Mesenchymal stem cell (in vitro differentiated cells and primary cell): ENCODE measurements at regions not wholly inside any gene's neighbourhood (a gene's known extent, or its start where the extent isn't known, plus 50 kb on each side); places are given as distances from the start of the nearest gene placed in this dataset.

Experiments used
- DNase-seq: peaks from one replicate; pipeline ENCODE4 v3.0.0-alpha.2; 2013
- H2AFZ ChIP-seq: one replicate; pipeline ENCODE4 v1.6.1; 2013; ENCODE audit warnings: low read depth, mild to moderate bottlenecking, control low read depth, inconsistent platforms, low read length, moderate library complexity
- H2AK5ac ChIP-seq: 2 replicates; pipeline ENCODE4 v1.6.1; 2013; ENCODE audit warnings: low read length, moderate library complexity, mild to moderate bottlenecking, inconsistent platforms; ENCODE audit not compliant: severe bottlenecking
- H2BK120ac ChIP-seq: one replicate; pipeline ENCODE4 v1.6.1; 2013; ENCODE audit warnings: low read depth, mild to moderate bottlenecking, inconsistent platforms, low read length, moderate library complexity
- H2BK12ac ChIP-seq, 2 experiments: one replicate each; pipeline ENCODE4 v1.6.1; 2013; ENCODE audit warnings: inconsistent platforms in 2 of 2, low read length in 2 of 2, mild to moderate bottlenecking in 2 of 2, moderate library complexity in 2 of 2, control low read depth in 1 of 2
- H2BK15ac ChIP-seq: one replicate; pipeline ENCODE4 v1.6.1; 2013; ENCODE audit warnings: mild to moderate bottlenecking, low read depth, inconsistent platforms; ENCODE audit not compliant: poor library complexity, severe bottlenecking
- H2BK5ac ChIP-seq: 2 replicates; pipeline ENCODE4 v1.6.1; 2013; ENCODE audit warnings: low read depth, mild to moderate bottlenecking, low read length, control low read depth, inconsistent platforms; ENCODE audit not compliant: poor library complexity, severe bottlenecking
- H3K14ac ChIP-seq, 2 experiments: one replicate each; pipeline ENCODE4 v1.6.1; 2013; ENCODE audit warnings: inconsistent platforms in 2 of 2, low read length in 2 of 2, control low read depth in 1 of 2, mild to moderate bottlenecking in 1 of 2, moderate library complexity in 1 of 2
- H3K18ac ChIP-seq, 2 experiments: one replicate each; pipeline ENCODE4 v1.6.1; 2013; ENCODE audit warnings: inconsistent platforms in 2 of 2, low read length in 2 of 2, control low read depth in 1 of 2, low read depth in 1 of 2, mild to moderate bottlenecking in 1 of 2
- H3K23ac ChIP-seq, 2 experiments: one replicate each; pipeline ENCODE4 v1.6.1; 2013; ENCODE audit warnings: inconsistent platforms in 2 of 2, low read length in 2 of 2, mild to moderate bottlenecking in 2 of 2, moderate library complexity in 2 of 2, control low read depth in 1 of 2
- H3K27ac ChIP-seq: 2 replicates; pipeline ENCODE4 v1.5.1; 2013; ENCODE audit warnings: mild to moderate bottlenecking, moderate library complexity, low read length, control low read depth, inconsistent platforms; ENCODE audit not compliant: poor library complexity, severe bottlenecking
- H3K27me3 ChIP-seq, 2 experiments: 2 replicates each; pipeline versions ENCODE4 v1.6.1 to v1.7.0; 2013; ENCODE audit warnings: low read length in 2 of 2, mild to moderate bottlenecking in 2 of 2, moderate library complexity in 2 of 2, control low read depth in 1 of 2, inconsistent platforms in 1 of 2; ENCODE audit not compliant: control insufficient read depth in 1 of 2, insufficient read depth in 1 of 2
- H3K36me3 ChIP-seq, 2 experiments: 2 replicates each; pipeline versions ENCODE4 v1.6.1 to v1.7.0; 2013; ENCODE audit warnings: low read length in 2 of 2, control low read depth in 1 of 2, inconsistent platforms in 1 of 2, low read depth in 1 of 2, mild to moderate bottlenecking in 1 of 2; ENCODE audit not compliant: insufficient read depth in 2 of 2, control insufficient read depth in 1 of 2
- H3K4ac ChIP-seq, 2 experiments: one replicate each; pipeline ENCODE4 v1.6.1; 2013; ENCODE audit warnings: inconsistent platforms in 2 of 2, low read length in 2 of 2, mild to moderate bottlenecking in 2 of 2, moderate library complexity in 2 of 2, control low read depth in 1 of 2, low read depth in 1 of 2
- H3K4me1 ChIP-seq: 2 replicates; pipeline ENCODE4 v1.6.1; 2013; ENCODE audit warnings: low read depth, low read length, control low read depth; ENCODE audit not compliant: control insufficient read depth, insufficient read depth
- H3K4me2 ChIP-seq: 2 replicates; pipeline ENCODE4 v1.6.1; 2013; ENCODE audit warnings: low read length, mild to moderate bottlenecking, inconsistent platforms; ENCODE audit not compliant: poor library complexity, severe bottlenecking
- H3K4me3 ChIP-seq, 2 experiments: 2 replicates each; pipeline versions ENCODE4 v1.5.1 to v1.7.0; 2013; ENCODE audit warnings: low read length in 2 of 2, mild to moderate bottlenecking in 2 of 2, control low read depth in 1 of 2, low read depth in 1 of 2; ENCODE audit not compliant: insufficient read depth in 1 of 2
- H3K79me1 ChIP-seq: replicated peaks from 2 replicates; pipeline ENCODE4 v1.6.1; 2013; ENCODE audit warnings: mild to moderate bottlenecking, control low read depth, low read length, inconsistent platforms; ENCODE audit not compliant: poor library complexity, severe bottlenecking
- H3K9ac ChIP-seq: 2 replicates; pipeline ENCODE4 v1.7.0; 2013; ENCODE audit warnings: mild to moderate bottlenecking, low read length, moderate library complexity
- H3K9me3 ChIP-seq: 2 replicates; pipeline ENCODE4 v1.7.0; 2013; ENCODE audit warnings: mild to moderate bottlenecking, low read length; ENCODE audit not compliant: control insufficient read depth
- H4K8ac ChIP-seq: one replicate; pipeline ENCODE4 v1.6.1; 2013; ENCODE audit warnings: inconsistent platforms, mild to moderate bottlenecking, low read length, moderate library complexity
- H4K91ac ChIP-seq: one replicate; pipeline ENCODE4 v1.6.1; 2013; ENCODE audit warnings: mild to moderate bottlenecking, low read length, inconsistent platforms
- WGBS: methylation state at CpG from one replicate; pipeline ENCODE4 v1.1.7; 2013; ENCODE audit warnings: mixed read lengths; 5-methylcytosine and 5-hydroxymethylcytosine counted together

GRCh38 chr1:219989766-219990165 is 56.5 kb downstream of the EPRS1 start:
- H3K4ac ChIP-seq: no peak overlapping the region
- H3K79me1 ChIP-seq: peaks cover 8% of the 10 kb centered on the region
- no peak overlapping the region for H2BK15ac ChIP-seq
- no peak for DNase-seq
- 90% methylated on average over 2 of the region's 4 CpGs for WGBS
- H3K4me1 ChIP-seq: peaks cover 3% of the 10 kb centered on the region
- no peak overlapping the region for H4K8ac ChIP-seq
- no peak overlapping the region for H3K18ac ChIP-seq
- H2AK5ac ChIP-seq: no peak overlapping the region
- H2BK120ac ChIP-seq: no peak overlapping the region
- H2BK12ac ChIP-seq: no peak overlapping the region
- no peak overlapping the region for H3K23ac ChIP-seq
- no peak overlapping the region for H3K4me3 ChIP-seq
- H3K4me2 ChIP-seq: no peak overlapping the region
- no peak overlapping the region for H3K9ac ChIP-seq
- H3K14ac ChIP-seq: no peak overlapping the region
- H4K91ac ChIP-seq: no peak overlapping the region
- no peak overlapping the region for H3K27ac ChIP-seq
- no peaks in the 10 kb centered on the region for H3K27me3 ChIP-seq
- H3K36me3 ChIP-seq: peaks cover 4 to 61% of the 10 kb centered on the region in 2 experiments
- H3K9me3 ChIP-seq: no peaks in the 10 kb centered on the region
- H2AFZ ChIP-seq: no peak overlapping the region
- H2BK5ac ChIP-seq: no peak overlapping the region

- Histone ChIP-seq H3K4me1 (no peaks in the 10 kb centered on the region), H2AK5ac (no peak overlapping the region), H3K9me3 (no peaks in the 10 kb centered on the region), H3K79me1 (peaks cover 10% of the 10 kb centered on the region), H2BK120ac (no peak overlapping the region), H2BK15ac (no peak overlapping the region), H3K9ac (no peak overlapping the region), H4K8ac (no peak overlapping the region), H3K4me3 (no peak overlapping the region), H3K36me3 (peaks cover 6 to 66% of the 10 kb centered on the region in 2 experiments), H2BK5ac (no peak overlapping the region), H2AFZ (no peak overlapping the region), H3K4ac (no peak overlapping the region), H3K4me2 (no peak overlapping the region), H3K27me3 (no peaks in the 10 kb centered on the region), H2BK12ac (no peak overlapping the region), H3K14ac (no peak overlapping the region), H4K91ac (no peak overlapping the region), H3K27ac (no peak overlapping the region), H3K23ac (no peak overlapping the region), H3K18ac (no peak overlapping the region)
- no peak for DNase-seq
These were observed 57.5 kb downstream of the EPRS1 start for GRCh38 chr1:219988818-219989217.

DNA sequence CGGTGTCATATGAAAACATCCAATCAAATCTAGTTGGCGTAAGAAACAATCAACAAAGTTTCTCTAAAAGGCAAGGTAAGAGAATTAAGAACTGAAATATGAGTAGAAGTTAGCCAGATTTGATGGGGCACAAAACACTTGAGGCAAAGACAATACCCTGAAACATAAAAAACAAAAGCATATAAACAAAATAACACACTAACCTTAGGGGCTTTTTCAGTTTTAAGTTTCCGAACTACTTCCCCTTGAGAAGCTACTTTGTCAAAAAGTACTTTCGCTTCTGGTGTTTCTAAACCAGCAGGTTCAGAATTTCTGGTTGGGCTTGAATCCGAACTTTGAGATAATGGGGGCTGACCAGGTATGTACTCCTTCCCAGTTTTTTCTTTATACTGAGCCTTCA is 57.9 kb downstream of the EPRS1 start:
- peaks cover 6 to 69% of the 10 kb centered on the region in 2 experiments for H3K36me3 ChIP-seq
- H3K4me3 ChIP-seq: no peak overlapping the region
- no peak overlapping the region for H3K9ac ChIP-seq
- no peak overlapping the region for H2AFZ ChIP-seq
- H3K4me1 ChIP-seq: no peaks in the 10 kb centered on the region
- H3K27ac ChIP-seq: no peak overlapping the region
- H3K18ac ChIP-seq: no peak overlapping the region
- no peak for DNase-seq
- no peak overlapping the region for H3K4me2 ChIP-seq
- H2BK12ac ChIP-seq: no peak overlapping the region
- no peaks in the 10 kb centered on the region for H3K9me3 ChIP-seq
- H2BK120ac ChIP-seq: no peak overlapping the region
- no peak overlapping the region for H2BK5ac ChIP-seq
- H3K23ac ChIP-seq: no peak overlapping the region
- no peak overlapping the region for H2BK15ac ChIP-seq
- no peak overlapping the region for H4K8ac ChIP-seq
- no peak overlapping the region for H3K14ac ChIP-seq
- H4K91ac ChIP-seq: no peak overlapping the region
- no peaks in the 10 kb centered on the region for H3K27me3 ChIP-seq
- H2AK5ac ChIP-seq: no peak overlapping the region
- H3K4ac ChIP-seq: no peak overlapping the region
- peaks cover 10% of the 10 kb centered on the region for H3K79me1 ChIP-seq
- WGBS: 100% methylated on average over 3 of the region's 5 CpGs

- Histone ChIP-seq H3K27ac (no peak overlapping the region), H3K36me3 (peaks cover 6 to 74% of the 10 kb centered on the region in 2 experiments)
- no peak for DNase-seq
These were observed 59.0 kb upstream of the SLC30A10 start for GRCh38 chr1:219987325-219987724.

More at GRCh38 chr1:219987325-219987724, 59.0 kb upstream of the SLC30A10 start:
- Histone ChIP-seq H2AFZ (no peak overlapping the region), H3K18ac (no peak overlapping the region), H3K27me3 (no peaks in the 10 kb centered on the region), H4K91ac (no peak overlapping the region), H3K4me2 (no peak overlapping the region), H3K4me3 (no peak overlapping the region), H4K8ac (no peak overlapping the region), H3K14ac (no peak overlapping the region), H2BK120ac (no peak overlapping the region), H2BK5ac (no peak overlapping the region), H2AK5ac (no peak overlapping the region), H3K9me3 (no peaks in the 10 kb centered on the region), H2BK12ac (no peak overlapping the region), H3K9ac (no peak overlapping the region), H2BK15ac (no peak overlapping the region), H3K79me1 (peaks cover 10% of the 10 kb centered on the region), H3K23ac (no peak overlapping the region), H3K4me1 (no peaks in the 10 kb centered on the region), H3K4ac (no peak overlapping the region)
- WGBS: no CpG with 5 or more reads among the region's 2 CpGs
